ENCODE measurements at regions not wholly inside any gene's neighbourhood (a gene's known extent, or its start where the extent isn't known, plus 50 kb on each side); places are given as distances from the start of the nearest gene placed in this dataset.
"Not testable (repeated sequence)": the region's sequence is repeated elsewhere in the genome, so short reads cannot be mapped to it uniquely, and the experiment has no call there.

DNA sequence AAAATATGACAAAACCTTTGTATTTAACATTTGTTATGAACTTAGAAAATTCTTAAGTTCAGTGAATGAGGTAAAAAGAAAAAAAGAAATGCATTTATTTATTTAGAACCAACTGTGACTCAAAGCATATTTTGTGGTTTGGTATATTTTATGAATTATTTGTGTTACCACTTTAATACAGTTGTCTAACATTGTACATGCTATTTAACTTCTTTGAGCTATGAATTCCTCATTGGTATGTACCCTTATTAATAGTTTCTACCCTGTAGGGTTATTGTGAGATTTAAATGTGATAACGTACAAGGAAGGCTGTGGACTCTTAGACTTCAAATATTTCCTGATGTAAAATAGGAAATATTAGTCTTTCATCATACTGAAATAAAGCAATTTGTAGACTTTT is 162.6 kb downstream of the MMUT start:
- no peaks in the 10 kb centered on the region for H3K36me3 ChIP-seq
- no peak overlapping the region for H3K4me3 ChIP-seq
- H3K27me3 ChIP-seq = no peaks in the 10 kb centered on the region
- no peaks in the 10 kb centered on the region for H3K4me1 ChIP-seq
- ATAC-seq = no peak
- no peaks in the 10 kb centered on the region for H3K9me3 ChIP-seq
- whole genome bisulfite sequencing, 2 donors (ENCODE audit: low coverage in 1 of 2) = 78 to 84% methylated on average over 1 of the region's 1 CpG
- H3K27ac ChIP-seq = no peak overlapping the region
- TF ChIP-seq EP300 (IDR thresholded peaks at IDR 0.05) (no peak), POLR2A (IDR thresholded peaks at IDR 0.05) (no peak), POLR2AphosphoS5 (IDR thresholded peaks at IDR 0.05) (no peak)
- TF ChIP-seq, protein P1, sequence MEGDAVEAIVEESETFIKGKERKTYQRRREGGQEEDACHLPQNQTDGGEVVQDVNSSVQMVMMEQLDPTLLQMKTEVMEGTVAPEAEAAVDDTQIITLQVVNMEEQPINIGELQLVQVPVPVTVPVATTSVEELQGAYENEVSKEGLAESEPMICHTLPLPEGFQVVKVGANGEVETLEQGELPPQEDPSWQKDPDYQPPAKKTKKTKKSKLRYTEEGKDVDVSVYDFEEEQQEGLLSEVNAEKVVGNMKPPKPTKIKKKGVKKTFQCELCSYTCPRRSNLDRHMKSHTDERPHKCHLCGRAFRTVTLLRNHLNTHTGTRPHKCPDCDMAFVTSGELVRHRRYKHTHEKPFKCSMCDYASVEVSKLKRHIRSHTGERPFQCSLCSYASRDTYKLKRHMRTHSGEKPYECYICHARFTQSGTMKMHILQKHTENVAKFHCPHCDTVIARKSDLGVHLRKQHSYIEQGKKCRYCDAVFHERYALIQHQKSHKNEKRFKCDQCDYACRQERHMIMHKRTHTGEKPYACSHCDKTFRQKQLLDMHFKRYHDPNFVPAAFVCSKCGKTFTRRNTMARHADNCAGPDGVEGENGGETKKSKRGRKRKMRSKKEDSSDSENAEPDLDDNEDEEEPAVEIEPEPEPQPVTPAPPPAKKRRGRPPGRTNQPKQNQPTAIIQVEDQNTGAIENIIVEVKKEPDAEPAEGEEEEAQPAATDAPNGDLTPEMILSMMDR (IDR thresholded peaks at IDR 0.05) = no peak

GRCh38 chr6:49299279-49299678 is 163.8 kb downstream of the MMUT start:
- no peak overlapping the region for H3K27ac ChIP-seq
- TF ChIP-seq POLR2AphosphoS5 (IDR thresholded peaks at IDR 0.05) = no peak
- no peak for TF ChIP-seq EP300 (IDR thresholded peaks at IDR 0.05)
- no peak for TF ChIP-seq POLR2A (IDR thresholded peaks at IDR 0.05)
- TF ChIP-seq, protein P1 (IDR thresholded peaks at IDR 0.05) = no peak

DNA sequence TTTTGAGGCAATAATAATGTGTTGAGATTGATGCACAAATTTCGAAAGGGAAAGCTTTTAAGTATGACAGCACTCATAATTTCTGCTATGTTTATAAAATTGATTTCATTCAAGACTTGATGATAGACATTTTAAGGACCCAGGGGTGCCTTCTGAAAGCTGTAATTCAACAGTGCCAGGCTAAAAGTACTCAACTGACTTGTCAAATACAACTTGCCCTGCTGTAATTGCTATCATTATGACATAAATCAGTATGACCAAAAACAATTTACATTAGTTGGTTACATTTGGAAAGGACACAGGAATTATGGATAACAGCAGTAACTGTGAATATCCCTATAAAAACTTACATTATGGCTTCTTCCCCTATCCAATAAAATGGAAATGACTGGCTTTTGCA is 178.9 kb downstream of the MMUT start:
- TF ChIP-seq EP300 (IDR thresholded peaks at IDR 0.05) = no peak
- TF ChIP-seq POLR2A (IDR thresholded peaks at IDR 0.05) = no peak
- TF ChIP-seq, protein P1 (IDR thresholded peaks at IDR 0.05) = no peak
- no peak for TF ChIP-seq POLR2AphosphoS5 (IDR thresholded peaks at IDR 0.05)
- Histone ChIP-seq H3K36me3 (no peaks in the 10 kb centered on the region), H3K4me3 (no peak overlapping the region), H3K4me1 (no peaks in the 10 kb centered on the region), H3K27me3 (no peaks in the 10 kb centered on the region), H3K27ac (no peak overlapping the region), H3K9me3 (no peaks in the 10 kb centered on the region)
- ATAC-seq = no peak
- WGBS, 2 donors (ENCODE audit: low coverage in 1 of 2) = 42 to 57% methylated on average over 1 of the region's 1 CpG

More at GRCh38 chr6:49299279-49299678, 163.8 kb downstream of the MMUT start:
- Histone ChIP-seq H3K4me1 (no peaks in the 10 kb centered on the region), H3K27me3 (no peaks in the 10 kb centered on the region), H3K9me3 (no peaks in the 10 kb centered on the region), H3K36me3 (no peaks in the 10 kb centered on the region), H3K4me3 (no peak overlapping the region)
- no peak for ATAC-seq

- not testable (repeated sequence) for H3K36me3 ChIP-seq, ATAC-seq, H3K4me3 ChIP-seq, H3K27me3 ChIP-seq, H3K4me1 ChIP-seq, H3K27ac ChIP-seq
- WGBS, 2 donors (ENCODE audit: low coverage in 1 of 2) = 64% methylated on average over 3 of the region's 27 CpGs; no CpG with 5 or more reads in 1 of the 2 donors
- peaks cover 0 to 14% (median 0%) of the 10 kb centered on the region in 3 donors for H3K9me3 ChIP-seq
Observed at GRCh38 chr6:49274809-49275769, 188.0 kb downstream of the MMUT start.

DNA sequence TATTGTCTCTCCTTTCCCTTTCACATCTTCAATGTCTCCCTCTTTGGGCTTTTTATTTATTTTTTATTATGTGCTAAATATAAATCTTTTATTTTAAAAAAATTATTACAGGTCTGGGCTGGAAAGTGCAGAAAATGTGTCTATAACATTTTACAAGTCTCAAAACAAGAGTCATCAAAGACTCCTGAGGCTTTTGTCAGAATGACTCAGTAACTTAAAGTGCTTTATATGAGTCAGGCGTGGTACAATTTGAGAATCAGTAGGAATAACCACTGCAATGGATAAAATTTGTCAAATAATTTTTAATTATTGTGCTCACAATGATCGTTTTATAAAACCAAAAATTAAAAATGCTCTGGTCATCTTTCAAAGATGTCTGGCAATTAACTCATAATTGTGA is 193.9 kb downstream of the MMUT start:
- Histone ChIP-seq H3K36me3 (no peaks in the 10 kb centered on the region), H3K4me1 (no peaks in the 10 kb centered on the region), H3K4me3 (no peak overlapping the region), H3K27ac (no peak overlapping the region), H3K27me3 (no peaks in the 10 kb centered on the region), H3K9me3 (no peaks in the 10 kb centered on the region)
- TF ChIP-seq EP300 (IDR thresholded peaks at IDR 0.05) = no peak
- TF ChIP-seq, protein P1 (IDR thresholded peaks at IDR 0.05) = no peak
- no peak for TF ChIP-seq POLR2A (IDR thresholded peaks at IDR 0.05)
- TF ChIP-seq POLR2AphosphoS5 (IDR thresholded peaks at IDR 0.05) = no peak
- WGBS, 2 donors (ENCODE audit: low coverage in 1 of 2) = 35 to 41% methylated on average over 2 of the region's 2 CpGs
- no peak for ATAC-seq

All from gastroesophageal sphincter (tissue), 4 donors.